Sigmoid colon (tissue), 4 donors: ENCODE measurements at regions not wholly inside any gene's neighbourhood (a gene's known extent, or its start where the extent isn't known, plus 50 kb on each side); places are given as distances from the start of the nearest gene placed in this dataset.

Experiments
- CTCF ChIP-seq, 4 experiments: fragments of 450-650 bp in 3 of 4; fragments of 200-600 bp in 1 of 4; IDR thresholded peaks; one replicate each; pipeline ENCODE4 v1.5.1; 2016 to 2019; ENCODE audit warnings: antibody characterized with exemption in 4 of 4, mild to moderate bottlenecking in 3 of 4, moderate library complexity in 2 of 4
- POLR2A ChIP-seq, 2 donors: fragments of 450-650 bp; IDR thresholded peaks; one replicate each; pipeline ENCODE4 v1.6.1; 2016; ENCODE audit warnings: antibody characterized with exemption in 2 of 2, mild to moderate bottlenecking in 2 of 2, moderate library complexity in 2 of 2
- POLR2AphosphoS5 ChIP-seq, 4 donors: sonication (generic); formaldehyde crosslinking; IDR thresholded peaks; one replicate each; pipeline ENCODE4 v1.6.1; 2017; ENCODE audit warnings: antibody characterized with exemption in 4 of 4

DNA sequence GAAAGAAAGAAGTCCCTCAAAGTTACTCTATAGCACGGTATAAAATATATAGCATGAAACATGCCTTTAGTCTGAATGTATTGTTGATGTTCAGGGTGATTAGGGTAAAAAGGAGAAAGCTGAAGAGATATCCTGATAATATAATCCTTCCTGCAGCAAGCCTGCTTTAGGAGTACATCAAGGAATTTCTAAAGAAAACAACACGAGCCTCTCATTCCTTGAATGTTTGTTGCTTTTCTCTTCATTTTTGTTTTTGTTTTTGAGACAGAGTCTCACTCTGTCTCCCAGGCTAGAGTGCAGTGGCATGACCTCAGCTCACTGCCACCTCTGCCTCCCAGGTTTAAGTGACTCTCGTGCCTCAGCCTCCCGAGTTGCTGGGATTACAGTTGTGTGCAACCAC lies 79.1 kb downstream of the CD164 start:
- TF ChIP-seq CTCF (IDR thresholded peaks at IDR 0.05) = no peak
- TF ChIP-seq POLR2A (IDR thresholded peaks at IDR 0.05) = no peak
- TF ChIP-seq POLR2AphosphoS5 (IDR thresholded peaks at IDR 0.05) = no peak
